ENCODE measurements at regions not wholly inside any gene's neighbourhood (a gene's known extent, or its start where the extent isn't known, plus 50 kb on each side); places are given as distances from the start of the nearest gene placed in this dataset.
"Not testable (repeated sequence)": the region's sequence is repeated elsewhere in the genome, so short reads cannot be mapped to it uniquely, and the experiment has no call there.

- no peak overlapping the region for H3K27ac ChIP-seq
- intact Hi-C loops (cut with DNase I) = no loop called here
- no peaks in the 10 kb centered on the region for H3K9me3 ChIP-seq
- ATAC-seq = no peak
- no peaks in the 10 kb centered on the region for H3K27me3 ChIP-seq
- no peaks in the 10 kb centered on the region for H3K36me3 ChIP-seq
- WGBS, 4 donors = 66 to 79% (median 76%) methylated on average over 6 of the region's 6 CpGs
- TF ChIP-seq CTCF (IDR thresholded peaks at IDR 0.05) = no peak
- no peak for TF ChIP-seq POLR2A (IDR thresholded peaks at IDR 0.05)
- peaks cover 0 to 4% (median 0%) of the 10 kb centered on the region in 12 donors for H3K4me1 ChIP-seq
- DNase-seq = no peak
- no peak overlapping the region for H3K4me3 ChIP-seq
Observed at GRCh38 chr5:72645064-72645846, 138.0 kb upstream of the ZNF366 start.

- no peak for TF ChIP-seq POLR2A (IDR thresholded peaks at IDR 0.05)
- no peak for TF ChIP-seq CTCF (IDR thresholded peaks at IDR 0.05)
Observed at GRCh38 chr5:72644296-72644695, 137.1 kb upstream of the ZNF366 start.

GRCh38 chr5:72641164-72641563, 134.0 kb upstream of the ZNF366 start:
- DNase-seq (no peak), ATAC-seq (no peak)
- no peak overlapping the region for H3K27ac ChIP-seq
- no peaks in the 10 kb centered on the region for H3K4me1 ChIP-seq
- H3K4me3 ChIP-seq = no peak overlapping the region
- H3K27me3 ChIP-seq = no peaks in the 10 kb centered on the region
- intact Hi-C loops (cut with DNase I) = no loop called here
- no peaks in the 10 kb centered on the region for H3K36me3 ChIP-seq
- H3K9me3 ChIP-seq = no peaks in the 10 kb centered on the region
- TF ChIP-seq POLR2A (IDR thresholded peaks at IDR 0.05) = no peak
- TF ChIP-seq CTCF (IDR thresholded peaks at IDR 0.05) = no peak
- 92 to 98% (median 93%) methylated on average over 2 of the region's 2 CpGs for WGBS, 4 donors

More at GRCh38 chr5:72644296-72644695, 137.1 kb upstream of the ZNF366 start:
- 84 to 89% (median 86%) methylated on average over 2 of the region's 2 CpGs for WGBS, 4 donors
- DNase-seq (no peak), ATAC-seq (no peak)
- no peaks in the 10 kb centered on the region for H3K9me3 ChIP-seq
- H3K36me3 ChIP-seq = no peaks in the 10 kb centered on the region
- no peaks in the 10 kb centered on the region for H3K27me3 ChIP-seq
- H3K4me1 ChIP-seq = peaks cover 0 to 4% (median 0%) of the 10 kb centered on the region in 12 donors
- intact Hi-C loops (cut with DNase I) = no loop called here
- no peak overlapping the region for H3K27ac ChIP-seq
- no peak overlapping the region for H3K4me3 ChIP-seq

GRCh38 chr5:72637058-72637457, 129.8 kb upstream of the ZNF366 start:
- Histone ChIP-seq H3K4me3 (no peak overlapping the region), H3K27ac (no peak overlapping the region), H3K4me1 (no peaks in the 10 kb centered on the region), H3K9me3 (no peaks in the 10 kb centered on the region), H3K27me3 (no peaks in the 10 kb centered on the region), H3K36me3 (no peaks in the 10 kb centered on the region)
- ATAC-seq (no peak), DNase-seq (no peak)
- TF ChIP-seq POLR2A (IDR thresholded peaks at IDR 0.05) (no peak), CTCF (IDR thresholded peaks at IDR 0.05) (no peak)
- intact Hi-C loops (cut with DNase I) = no loop called here

GRCh38 chr5:72636565-72636964, 129.4 kb upstream of the ZNF366 start:
- ATAC-seq; H3K27me3 ChIP-seq; H3K4me3 ChIP-seq; H3K36me3 ChIP-seq; DNase-seq; H3K27ac ChIP-seq; H3K4me1 ChIP-seq; H3K9me3 ChIP-seq; intact Hi-C loops (cut with DNase I): not testable (repeated sequence)
- 86 to 96% (median 91%) methylated on average over 2 of the region's 2 CpGs for WGBS, 4 donors
